Caco-2 (cell line): ENCODE measurements at regions not wholly inside any gene's neighbourhood (a gene's known extent, or its start where the extent isn't known, plus 50 kb on each side); places are given as distances from the start of the nearest gene placed in this dataset.

ENCODE experiments used
- BruUV-seq: library from RNA; stranded (reverse); fragments of 400-500 nt; replicated peaks from 2 replicates; lab custom pipeline; 2021; lab: Mats Ljungman, UMichigan
- CTCF ChIA-PET: fragments of 300-600 bp; sonication (Branson Sonifier 250); formaldehyde crosslinking; loops from one replicate; lab custom pipeline; 2022; ENCODE audit warnings: antibody characterized with exemption; lab: Charles Lee
- POLR2A ChIA-PET: fragments of 300-600 bp; sonication (Branson Sonifier 250); formaldehyde crosslinking; loops from one replicate; lab custom pipeline; 2022; ENCODE audit warnings: antibody characterized with exemption; lab: Charles Lee
- DNase-seq, 2 experiments: peaks; one replicate each; pipeline versions ENCODE4 v3.0.0 to v3.0.0-alpha.2; 2020 to 2022
- H3K27me3 ChIP-seq: replicated peaks from 2 replicates; pipeline ENCODE4 v1.6.0; 2011; ENCODE audit warnings: low read length; ENCODE audit not compliant: control insufficient read depth, insufficient read depth
- H3K36me3 ChIP-seq: 2 replicates; pipeline ENCODE4 v1.5.1; 2011; ENCODE audit warnings: low read length; ENCODE audit not compliant: control insufficient read depth, insufficient read depth
- H3K4me1 ChIP-seq: fragments of 250-450 bp; sonication (Bioruptor Pico); 2 replicates; pipeline ENCODE4 v1.5.1; 2020; ENCODE audit warnings: mild to moderate bottlenecking
- H3K4me3 ChIP-seq: 2 replicates; pipeline ENCODE4 v1.5.1; 2011; ENCODE audit warnings: low read depth, mild to moderate bottlenecking, control low read depth, low read length
- H3K9me3 ChIP-seq: fragments of 250-450 bp; sonication (Bioruptor Pico); 2 replicates; pipeline ENCODE4 v1.5.1; 2020; ENCODE audit warnings: mild to moderate bottlenecking, moderate library complexity
- H3K27ac Mint-ChIP-seq: one replicate; pipeline ENCODE4 v1.8.0; 2022; ENCODE audit warnings: mixed read lengths; ENCODE audit not compliant: unreplicated experiment
- H3K27me3 Mint-ChIP-seq: one replicate; pipeline ENCODE4 v1.8.0; 2022; ENCODE audit warnings: mixed read lengths; ENCODE audit not compliant: insufficient read depth, unreplicated experiment
- H3K36me3 Mint-ChIP-seq: one replicate; pipeline ENCODE4 v1.8.0; 2022; ENCODE audit warnings: mild to moderate bottlenecking, mixed read lengths; ENCODE audit not compliant: insufficient read depth, unreplicated experiment
- H3K4me1 Mint-ChIP-seq: one replicate; pipeline ENCODE4 v1.8.0; 2022; ENCODE audit warnings: low read depth, mixed read lengths; ENCODE audit not compliant: unreplicated experiment
- H3K4me3 Mint-ChIP-seq: one replicate; pipeline ENCODE4 v1.8.0; 2022; ENCODE audit warnings: mild to moderate bottlenecking, moderate library complexity, mixed read lengths; ENCODE audit not compliant: unreplicated experiment
- H3K9me3 Mint-ChIP-seq: one replicate; pipeline ENCODE4 v1.8.0; 2022; ENCODE audit warnings: mixed read lengths; ENCODE audit not compliant: unreplicated experiment
- intact Hi-C: fragments of 100-400 bp; cut with micrococcal nuclease; formaldehyde crosslinking; loops from one replicate; pipeline ENCODE4 v1.10.0; 2022; ENCODE audit not compliant: unreplicated experiment
- TF ChIP-seq, protein P1 (sequence below), 2 experiments: fragments of 200-600 bp in 1 of 2; IDR thresholded peaks; 1 replicate in 1 of 2; 2 replicates in 1 of 2; pipeline versions ENCODE4 v1.5.1 to v1.8.0; 2011 to 2022; ENCODE audit warnings: antibody characterized with exemption in 1 of 2, control low read depth in 1 of 2, inconsistent platforms in 1 of 2, low read depth in 1 of 2, low read length in 1 of 2, mild to moderate bottlenecking in 1 of 2, moderate library complexity in 1 of 2; ENCODE audit not compliant: insufficient read depth in 1 of 2, severe bottlenecking in 1 of 2, unreplicated experiment in 1 of 2

DNA sequence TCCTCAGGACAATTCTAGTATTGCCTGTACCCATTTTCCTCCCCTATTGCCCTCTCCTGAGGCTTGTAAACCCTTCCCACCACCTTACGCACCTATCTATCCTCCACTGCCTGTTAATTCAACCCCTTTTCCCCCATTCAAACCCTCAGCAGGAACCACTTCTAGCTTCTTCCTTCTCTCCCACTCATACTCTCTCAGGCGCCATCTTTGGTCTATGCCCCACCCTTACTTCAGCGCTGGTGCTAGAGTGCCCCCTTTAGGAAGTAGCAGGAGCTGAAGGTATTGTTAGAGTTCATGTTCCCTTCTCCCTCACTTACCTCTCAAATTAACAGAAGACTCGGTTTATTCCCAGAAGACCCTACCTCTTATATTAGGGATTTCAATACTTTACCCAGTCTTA, 121.8 kb upstream of the NLGN1 start:
- Mint-ChIP-seq H3K4me3 (no peak overlapping the region), H3K9me3 (no peaks in the 10 kb centered on the region), H3K36me3 (no peaks in the 10 kb centered on the region), H3K27ac (no peak overlapping the region), H3K4me1 (no peaks in the 10 kb centered on the region), H3K27me3 (no peaks in the 10 kb centered on the region)
- TF ChIP-seq, protein P1, sequence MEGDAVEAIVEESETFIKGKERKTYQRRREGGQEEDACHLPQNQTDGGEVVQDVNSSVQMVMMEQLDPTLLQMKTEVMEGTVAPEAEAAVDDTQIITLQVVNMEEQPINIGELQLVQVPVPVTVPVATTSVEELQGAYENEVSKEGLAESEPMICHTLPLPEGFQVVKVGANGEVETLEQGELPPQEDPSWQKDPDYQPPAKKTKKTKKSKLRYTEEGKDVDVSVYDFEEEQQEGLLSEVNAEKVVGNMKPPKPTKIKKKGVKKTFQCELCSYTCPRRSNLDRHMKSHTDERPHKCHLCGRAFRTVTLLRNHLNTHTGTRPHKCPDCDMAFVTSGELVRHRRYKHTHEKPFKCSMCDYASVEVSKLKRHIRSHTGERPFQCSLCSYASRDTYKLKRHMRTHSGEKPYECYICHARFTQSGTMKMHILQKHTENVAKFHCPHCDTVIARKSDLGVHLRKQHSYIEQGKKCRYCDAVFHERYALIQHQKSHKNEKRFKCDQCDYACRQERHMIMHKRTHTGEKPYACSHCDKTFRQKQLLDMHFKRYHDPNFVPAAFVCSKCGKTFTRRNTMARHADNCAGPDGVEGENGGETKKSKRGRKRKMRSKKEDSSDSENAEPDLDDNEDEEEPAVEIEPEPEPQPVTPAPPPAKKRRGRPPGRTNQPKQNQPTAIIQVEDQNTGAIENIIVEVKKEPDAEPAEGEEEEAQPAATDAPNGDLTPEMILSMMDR (IDR thresholded peaks at IDR 0.05; ENCODE audit: insufficient read depth in 1 of 2, low read depth in 1 of 2, low read length in 1 of 2, severe bottlenecking in 1 of 2, unreplicated experiment in 1 of 2) = no peak
- no peak for DNase-seq
- Histone ChIP-seq H3K9me3 (no peaks in the 10 kb centered on the region), H3K36me3 (no peaks in the 10 kb centered on the region), H3K4me1 (no peaks in the 10 kb centered on the region), H3K4me3 (no peak overlapping the region), H3K27me3 (no peaks in the 10 kb centered on the region)
- ChIA-PET CTCF (no interaction called here), POLR2A (no interaction called here)
- intact Hi-C loops = loop anchor here (5.0 kb wide), 1 partner anchor 288 kb away; no protein-coding TSS in a partner anchor
- no TSS peak for BruUV-seq

DNA sequence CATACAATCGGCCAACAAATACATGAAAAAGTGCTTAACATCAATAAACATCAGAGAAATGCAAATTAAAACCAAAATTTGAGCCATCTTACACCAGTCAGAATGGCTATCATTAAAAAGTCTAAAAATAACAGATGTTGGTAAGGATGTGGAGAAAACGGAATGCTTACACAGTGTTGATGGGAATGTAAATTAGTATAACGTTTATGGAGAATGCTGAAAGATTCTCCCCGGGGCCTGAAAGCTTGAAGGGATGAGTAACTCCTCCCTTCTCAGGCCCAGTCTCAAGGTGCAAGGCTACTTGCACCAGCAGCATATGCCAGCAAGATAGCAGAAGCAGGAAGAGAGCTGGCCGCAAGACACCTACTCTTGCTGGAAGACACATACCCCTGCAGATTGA, 123.7 kb upstream of the NLGN1 start:
- no TSS peak for BruUV-seq
- CTCF ChIA-PET = no interaction called here
- H3K27ac Mint-ChIP-seq = no peak overlapping the region

DNA sequence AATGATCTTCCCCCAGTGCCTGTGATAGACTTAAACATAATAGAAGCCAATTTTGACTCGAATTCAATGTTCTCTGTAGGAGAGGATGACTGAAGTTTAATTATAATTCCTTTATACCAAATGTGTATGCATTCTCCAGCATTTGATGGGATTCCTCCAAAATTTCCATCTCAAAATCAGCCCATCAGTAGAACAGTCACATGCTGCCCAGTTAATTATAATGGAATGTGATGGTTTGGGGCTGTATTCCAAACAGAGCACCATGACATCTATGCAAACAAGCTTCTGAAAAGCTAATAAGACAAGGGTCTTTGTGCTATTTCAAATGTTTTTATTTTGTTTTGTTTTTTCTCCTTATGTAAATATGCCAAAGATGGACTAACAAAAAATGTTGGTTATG, 127.7 kb upstream of the SPATA16 start:
- Mint-ChIP-seq H3K4me1 (peaks cover 12% of the 10 kb centered on the region), H3K36me3 (no peaks in the 10 kb centered on the region), H3K27me3 (no peaks in the 10 kb centered on the region), H3K9me3 (no peaks in the 10 kb centered on the region), H3K4me3 (no peak overlapping the region), H3K27ac (no peak overlapping the region)
- Histone ChIP-seq H3K9me3 (no peaks in the 10 kb centered on the region), H3K4me1 (0 out of 2 replicates have a peak, but pooled peaks cover 4% of the 10 kb centered on the region), H3K36me3 (no peaks in the 10 kb centered on the region), H3K4me3 (no peak overlapping the region), H3K27me3 (no peaks in the 10 kb centered on the region)
- BruUV-seq = no TSS peak
- ChIA-PET CTCF (no interaction called here), POLR2A (no interaction called here)
- intact Hi-C loops = no loop called here
- DNase-seq = no peak
- TF ChIP-seq, protein P1 (IDR thresholded peaks at IDR 0.05; ENCODE audit: insufficient read depth in 1 of 2, low read depth in 1 of 2, low read length in 1 of 2, severe bottlenecking in 1 of 2, unreplicated experiment in 1 of 2) = no peak

More for the DNA sequence above, 123.7 kb upstream of the NLGN1 start:
- Mint-ChIP-seq H3K36me3 (no peaks in the 10 kb centered on the region), H3K27me3 (no peaks in the 10 kb centered on the region), H3K9me3 (no peaks in the 10 kb centered on the region), H3K4me1 (no peaks in the 10 kb centered on the region), H3K4me3 (no peak overlapping the region)
- Histone ChIP-seq H3K4me1 (no peaks in the 10 kb centered on the region), H3K9me3 (no peaks in the 10 kb centered on the region), H3K27me3 (no peaks in the 10 kb centered on the region), H3K36me3 (no peaks in the 10 kb centered on the region), H3K4me3 (no peak overlapping the region)
- intact Hi-C loops = no loop called here
- no peak for DNase-seq
- TF ChIP-seq, protein P1 (IDR thresholded peaks at IDR 0.05; ENCODE audit: insufficient read depth in 1 of 2, low read depth in 1 of 2, low read length in 1 of 2, severe bottlenecking in 1 of 2, unreplicated experiment in 1 of 2) = no peak
- POLR2A ChIA-PET = no interaction called here
